HUES64 (cell line): ENCODE measurements at regions not wholly inside any gene's neighbourhood (a gene's known extent, or its start where the extent isn't known, plus 50 kb on each side); places are given as distances from the start of the nearest gene placed in this dataset.
A peak's percentile ranks its signal among the peaks of the same experiment; 100 is the strongest.

Experiments
- H3K27ac ChIP-seq: 2 replicates; pipeline ENCODE4 v1.7.0; 2013; ENCODE audit warnings: low read depth, low read length, inconsistent platforms
- H3K27me3 ChIP-seq: 2 replicates; pipeline ENCODE4 v1.6.1; 2013; ENCODE audit warnings: mild to moderate bottlenecking, low read length; ENCODE audit not compliant: insufficient read depth
- H3K36me3 ChIP-seq: 2 replicates; pipeline ENCODE4 v1.6.1; 2013; ENCODE audit warnings: mild to moderate bottlenecking, low read length; ENCODE audit not compliant: insufficient read depth
- H3K4me1 ChIP-seq: 2 replicates; pipeline ENCODE4 v1.6.1; 2013; ENCODE audit warnings: mild to moderate bottlenecking, low read length, moderate library complexity; ENCODE audit not compliant: insufficient read depth
- H3K4me3 ChIP-seq: 2 replicates; pipeline ENCODE4 v1.5.1; 2013; ENCODE audit warnings: mild to moderate bottlenecking, low read length, moderate library complexity
- H3K9ac ChIP-seq: 2 replicates; pipeline ENCODE4 v1.6.1; 2013; ENCODE audit warnings: mild to moderate bottlenecking, low read depth, low read length
- H3K9me3 ChIP-seq: 2 replicates; pipeline ENCODE4 v1.6.1; 2013; ENCODE audit warnings: low read depth, low read length; ENCODE audit not compliant: insufficient read depth
- WGBS: fragments of 150-250, 120-280 bp; methylation state at CpG from one replicate; pipeline ENCODE4 v1.1.7; 2013; ENCODE audit warnings: missing lambda C conversion rate; 5-methylcytosine and 5-hydroxymethylcytosine counted together

- H3K4me3 ChIP-seq = no peak overlapping the region
- no peaks in the 10 kb centered on the region for H3K9me3 ChIP-seq
- H3K9ac ChIP-seq = no peak overlapping the region
- no peak overlapping the region for H3K27ac ChIP-seq
- 98% methylated on average over 5 of the region's 5 CpGs for WGBS
- no peaks in the 10 kb centered on the region for H3K36me3 ChIP-seq
- peaks cover 4% of the 10 kb centered on the region; the same call in 1 of the 2 replicates for H3K4me1 ChIP-seq
- no peaks in the 10 kb centered on the region for H3K27me3 ChIP-seq
Observed at GRCh38 chr5:38117784-38118479, 140.4 kb upstream of the EGFLAM start.

GRCh38 chr5:38115318-38115827 lies 143.0 kb upstream of the EGFLAM start:
- Histone ChIP-seq H3K4me1 (peaks cover 4% of the 10 kb centered on the region; the same call in 1 of the 2 replicates), H3K36me3 (no peaks in the 10 kb centered on the region), H3K9ac (no peak overlapping the region), H3K4me3 (no peak overlapping the region), H3K9me3 (no peaks in the 10 kb centered on the region), H3K27me3 (no peaks in the 10 kb centered on the region), H3K27ac (no peak overlapping the region)
- 78% methylated on average over 2 of the region's 2 CpGs for WGBS

- no peaks in the 10 kb centered on the region for H3K36me3 ChIP-seq
- WGBS = 89% methylated on average over 1 of the region's 1 CpG
- H3K9ac ChIP-seq = no peak overlapping the region
- H3K4me1 ChIP-seq = peaks cover 4% of the 10 kb centered on the region; the same call in 1 of the 2 replicates
- no peaks in the 10 kb centered on the region for H3K27me3 ChIP-seq
- no peak overlapping the region for H3K27ac ChIP-seq
- no peak overlapping the region for H3K4me3 ChIP-seq
- H3K9me3 ChIP-seq = no peaks in the 10 kb centered on the region
Observed at GRCh38 chr5:38113880-38114279, 144.5 kb upstream of the EGFLAM start.

GRCh38 chr5:38113456-38113855 lies 144.9 kb upstream of the EGFLAM start:
- Histone ChIP-seq H3K4me3 (no peak overlapping the region), H3K9me3 (no peaks in the 10 kb centered on the region), H3K4me1 (peaks cover 4% of the 10 kb centered on the region; the same call in 1 of the 2 replicates), H3K9ac (no peak overlapping the region), H3K36me3 (no peaks in the 10 kb centered on the region), H3K27me3 (no peaks in the 10 kb centered on the region), H3K27ac (no peak overlapping the region)
- WGBS = 92% methylated on average over 5 of the region's 5 CpGs

DNA sequence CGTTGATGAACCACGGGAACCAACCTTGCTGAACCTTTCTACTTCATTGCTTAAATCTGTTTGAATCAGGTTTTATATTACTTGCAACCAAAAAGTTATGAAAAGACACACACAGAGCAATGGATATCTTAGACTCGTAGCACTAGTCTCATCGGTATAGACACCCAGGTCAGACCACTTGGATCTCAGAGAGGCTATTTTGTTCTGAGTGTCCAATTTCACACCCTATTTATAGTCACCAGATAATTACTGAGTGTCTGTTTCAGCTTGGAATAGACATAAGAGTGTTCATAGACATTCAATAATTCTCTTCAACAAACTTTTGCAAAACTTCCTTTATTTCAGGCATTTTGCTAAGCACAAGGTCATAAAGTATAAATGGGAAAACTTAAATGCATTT lies 145.4 kb upstream of the EGFLAM start:
- Histone ChIP-seq H3K36me3 (no peaks in the 10 kb centered on the region), H3K27ac (no peak overlapping the region), H3K9ac (no peak overlapping the region), H3K4me1 (peaks cover 4% of the 10 kb centered on the region; the same call in 1 of the 2 replicates), H3K4me3 (no peak overlapping the region), H3K9me3 (no peaks in the 10 kb centered on the region), H3K27me3 (no peaks in the 10 kb centered on the region)
- 100% methylated on average over 4 of the region's 4 CpGs for WGBS

DNA sequence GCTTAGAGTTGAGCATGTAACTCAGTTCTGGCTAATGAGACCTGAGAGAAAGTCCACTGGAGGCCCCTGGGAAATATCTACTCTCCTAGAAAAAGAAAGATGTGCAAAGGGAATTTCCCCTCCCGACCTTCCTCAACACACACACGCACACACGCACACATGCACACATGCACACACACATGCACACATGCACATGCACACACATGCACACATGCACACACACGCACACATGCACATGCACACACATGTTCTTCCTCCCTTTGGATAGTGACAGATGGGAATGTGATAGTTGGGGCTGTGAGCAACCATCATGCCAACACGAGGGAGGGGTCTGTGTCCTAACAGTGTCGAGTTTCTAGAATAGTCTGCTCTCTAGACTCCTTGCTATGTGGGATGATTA lies 148.2 kb upstream of the EGFLAM start:
- peaks cover 10% of the 10 kb centered on the region for H3K4me1 ChIP-seq
- H3K4me3 ChIP-seq = no peak overlapping the region
- H3K27me3 ChIP-seq = peaks cover 7% of the 10 kb centered on the region; the same call in 1 of the 2 replicates
- WGBS = 95% methylated on average over 5 of the region's 6 CpGs
- no peak overlapping the region for H3K27ac ChIP-seq
- H3K36me3 ChIP-seq = no peaks in the 10 kb centered on the region
- no peaks in the 10 kb centered on the region for H3K9me3 ChIP-seq
- no peak overlapping the region for H3K9ac ChIP-seq

GRCh38 chr5:38107096-38107495 lies 151.3 kb upstream of the EGFLAM start:
- no peak overlapping the region for H3K27ac ChIP-seq
- no peak overlapping the region for H3K4me3 ChIP-seq
- peaks cover 19% of the 10 kb centered on the region for H3K4me1 ChIP-seq
- no peaks in the 10 kb centered on the region for H3K9me3 ChIP-seq
- H3K27me3 ChIP-seq = peaks cover 7% of the 10 kb centered on the region; the same call in 1 of the 2 replicates
- whole genome bisulfite sequencing = 93% methylated on average over 5 of the region's 6 CpGs
- no peaks in the 10 kb centered on the region for H3K36me3 ChIP-seq
- H3K9ac ChIP-seq = no peak overlapping the region

GRCh38 chr5:38105801-38106200 lies 152.6 kb upstream of the EGFLAM start:
- Histone ChIP-seq H3K27me3 (peaks cover 7% of the 10 kb centered on the region; the same call in 1 of the 2 replicates), H3K9ac (no peak overlapping the region)
- WGBS = 93% methylated on average over 4 of the region's 4 CpGs

GRCh38 chr5:38105231-38105570 lies 153.2 kb upstream of the EGFLAM start:
- WGBS = 81% methylated on average over 2 of the region's 3 CpGs
- H3K4me3 ChIP-seq = no peak overlapping the region

More at GRCh38 chr5:38105801-38106200, 152.6 kb upstream of the EGFLAM start:
- Histone ChIP-seq H3K36me3 (no peaks in the 10 kb centered on the region), H3K4me1 (peaks cover 19% of the 10 kb centered on the region), H3K9me3 (no peaks in the 10 kb centered on the region), H3K4me3 (no peak overlapping the region), H3K27ac (no peak overlapping the region)

DNA sequence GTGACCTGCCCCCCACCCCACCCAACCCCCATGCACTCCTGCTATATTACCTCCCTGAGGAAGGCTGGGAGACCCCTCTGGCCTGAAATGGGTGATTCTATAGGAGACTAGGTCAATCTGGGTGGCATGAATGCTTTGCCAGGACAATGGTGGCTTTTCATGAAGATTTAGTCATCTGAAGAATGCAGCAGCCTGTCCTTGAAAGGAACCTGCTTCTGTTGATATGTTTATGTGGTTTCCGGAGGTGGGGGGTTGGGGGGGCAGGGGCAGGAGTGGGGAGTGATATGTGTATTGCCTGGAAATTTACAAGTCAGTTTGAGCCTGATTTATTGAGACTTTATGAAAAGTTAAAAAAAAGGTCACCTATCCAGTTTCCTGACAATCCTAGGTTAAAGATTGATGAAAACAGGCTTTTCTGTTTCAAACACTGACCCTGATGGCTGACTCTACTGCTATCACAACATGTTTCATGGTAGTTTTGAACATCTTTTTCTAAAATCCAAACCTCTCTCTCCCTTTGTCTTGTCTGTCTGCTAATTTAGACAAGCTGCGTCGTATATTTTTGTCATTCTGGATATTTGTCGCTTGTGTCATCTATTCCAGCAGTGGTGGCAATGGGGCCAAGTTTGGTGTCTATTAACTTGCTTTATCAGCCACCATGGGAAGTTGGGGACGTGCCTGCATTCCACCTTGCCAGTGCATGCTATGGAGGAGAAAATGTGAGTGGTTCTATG lies 153.7 kb upstream of the EGFLAM start:
- Histone ChIP-seq H3K36me3 (no peaks in the 10 kb centered on the region), H3K27ac (peak overlapping the region; percentile 66), H3K9me3 (no peaks in the 10 kb centered on the region), H3K27me3 (peaks cover 7% of the 10 kb centered on the region; the same call in 1 of the 2 replicates), H3K4me3 (peak overlapping the region; percentile 4; the same call in 1 of the 2 replicates), H3K9ac (peak overlapping the region; percentile 4; the same call in 1 of the 2 replicates), H3K4me1 (peaks cover 25% of the 10 kb centered on the region)
- WGBS = 32% methylated on average over 5 of the region's 5 CpGs

More at GRCh38 chr5:38105231-38105570, 153.2 kb upstream of the EGFLAM start:
- peak overlapping the region; percentile 66 for H3K27ac ChIP-seq
- H3K9ac ChIP-seq = no peak overlapping the region; the same call in 1 of the 2 replicates
- no peaks in the 10 kb centered on the region for H3K9me3 ChIP-seq
- peaks cover 7% of the 10 kb centered on the region; the same call in 1 of the 2 replicates for H3K27me3 ChIP-seq
- H3K4me1 ChIP-seq = peaks cover 20% of the 10 kb centered on the region
- no peaks in the 10 kb centered on the region for H3K36me3 ChIP-seq

DNA sequence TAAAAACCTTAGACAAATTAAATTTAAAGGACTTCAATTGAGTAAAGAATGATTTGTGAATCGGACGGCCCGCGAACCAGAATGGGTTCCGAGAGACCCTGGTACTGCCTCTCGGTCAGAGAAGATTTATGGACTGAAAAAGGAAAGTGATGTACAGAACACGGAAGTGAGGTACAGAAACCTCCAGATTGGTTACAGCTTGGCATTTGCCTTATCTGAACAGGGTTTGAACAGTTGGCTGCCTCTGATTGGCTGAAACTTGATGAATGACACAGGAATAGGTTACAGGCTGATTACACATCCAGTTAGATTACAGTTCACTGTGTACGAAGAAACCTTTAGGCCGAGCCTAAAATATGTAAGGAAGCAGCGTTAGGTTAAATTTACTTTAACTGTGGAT lies 156.5 kb upstream of the EGFLAM start:
- Histone ChIP-seq H3K9ac (no peak overlapping the region), H3K4me3 (no peak overlapping the region), H3K36me3 (no peaks in the 10 kb centered on the region), H3K27me3 (peaks cover 7% of the 10 kb centered on the region; the same call in 1 of the 2 replicates), H3K4me1 (peaks cover 30% of the 10 kb centered on the region), H3K9me3 (no peaks in the 10 kb centered on the region), H3K27ac (no peak overlapping the region)
- 96% methylated on average over 10 of the region's 10 CpGs for WGBS
